ENCODE measurements at regions not wholly inside any gene's neighbourhood (a gene's known extent, or its start where the extent isn't known, plus 50 kb on each side); places are given as distances from the start of the nearest gene placed in this dataset.

DNA sequence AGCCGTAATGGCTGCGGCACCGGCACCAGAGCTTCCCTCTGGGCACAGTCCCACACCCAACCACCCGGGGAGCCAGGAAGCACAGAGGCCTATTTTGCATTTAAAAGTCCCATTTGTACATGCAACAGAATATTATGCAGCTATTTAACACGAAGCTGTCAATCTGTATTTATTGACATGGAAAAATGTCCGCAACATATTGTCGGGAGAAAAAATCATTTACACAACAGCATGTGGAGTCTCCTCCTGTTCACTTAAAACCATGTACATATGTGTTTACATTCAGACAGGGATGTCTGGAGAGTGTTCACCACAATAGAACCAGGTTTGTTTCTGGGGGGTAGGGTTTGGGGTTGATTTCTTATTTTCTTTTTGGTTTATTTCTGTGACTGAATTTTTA is 63.4 kb upstream of the GRIK3 start:
- TF ChIP-seq, protein P1, sequence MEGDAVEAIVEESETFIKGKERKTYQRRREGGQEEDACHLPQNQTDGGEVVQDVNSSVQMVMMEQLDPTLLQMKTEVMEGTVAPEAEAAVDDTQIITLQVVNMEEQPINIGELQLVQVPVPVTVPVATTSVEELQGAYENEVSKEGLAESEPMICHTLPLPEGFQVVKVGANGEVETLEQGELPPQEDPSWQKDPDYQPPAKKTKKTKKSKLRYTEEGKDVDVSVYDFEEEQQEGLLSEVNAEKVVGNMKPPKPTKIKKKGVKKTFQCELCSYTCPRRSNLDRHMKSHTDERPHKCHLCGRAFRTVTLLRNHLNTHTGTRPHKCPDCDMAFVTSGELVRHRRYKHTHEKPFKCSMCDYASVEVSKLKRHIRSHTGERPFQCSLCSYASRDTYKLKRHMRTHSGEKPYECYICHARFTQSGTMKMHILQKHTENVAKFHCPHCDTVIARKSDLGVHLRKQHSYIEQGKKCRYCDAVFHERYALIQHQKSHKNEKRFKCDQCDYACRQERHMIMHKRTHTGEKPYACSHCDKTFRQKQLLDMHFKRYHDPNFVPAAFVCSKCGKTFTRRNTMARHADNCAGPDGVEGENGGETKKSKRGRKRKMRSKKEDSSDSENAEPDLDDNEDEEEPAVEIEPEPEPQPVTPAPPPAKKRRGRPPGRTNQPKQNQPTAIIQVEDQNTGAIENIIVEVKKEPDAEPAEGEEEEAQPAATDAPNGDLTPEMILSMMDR (IDR thresholded peaks at IDR 0.05), result no peak
- H3K36me3 ChIP-seq (ENCODE audit: low read depth), result no peaks in the 10 kb centered on the region
- H3K4me1 ChIP-seq (ENCODE audit: low read depth), result no peaks in the 10 kb centered on the region
- intact Hi-C loops (cut with DNase I, micrococcal nuclease), result no loop called here
- no peaks in the 10 kb centered on the region for H3K9me3 ChIP-seq
- ATAC-seq (no peak), DNase-seq (no peak)
- H3K4me3 ChIP-seq, result no peak overlapping the region

DNA sequence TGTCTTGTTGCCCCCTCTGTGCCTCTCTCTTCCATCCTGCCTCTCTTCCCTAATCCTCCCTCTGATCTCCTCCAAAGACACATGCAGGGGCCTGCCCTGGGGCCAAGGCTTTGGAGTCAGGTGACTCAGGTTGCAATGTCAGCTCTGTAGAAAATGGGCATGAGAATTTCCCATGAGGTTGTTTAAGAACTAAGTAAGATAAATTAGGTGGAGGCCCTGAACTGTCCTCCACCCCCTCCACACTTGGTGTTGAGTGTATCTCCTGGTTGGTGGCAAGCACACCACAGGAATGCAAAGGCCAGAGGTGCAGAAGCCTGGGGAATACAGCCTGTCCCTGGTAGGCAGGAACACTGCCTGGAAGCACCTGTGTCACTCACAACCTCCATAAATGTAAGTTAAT is 63.9 kb upstream of the GRIK3 start:
- Histone ChIP-seq H3K9me3 (no peaks in the 10 kb centered on the region), H3K4me1 (ENCODE audit: low read depth) (no peaks in the 10 kb centered on the region), H3K36me3 (ENCODE audit: low read depth) (no peaks in the 10 kb centered on the region), H3K4me3 (no peak overlapping the region)
- TF ChIP-seq, protein P1 (IDR thresholded peaks at IDR 0.05), result no peak
- intact Hi-C loops (cut with DNase I, micrococcal nuclease), result no loop called here
- ATAC-seq (no peak), DNase-seq (no peak)

DNA sequence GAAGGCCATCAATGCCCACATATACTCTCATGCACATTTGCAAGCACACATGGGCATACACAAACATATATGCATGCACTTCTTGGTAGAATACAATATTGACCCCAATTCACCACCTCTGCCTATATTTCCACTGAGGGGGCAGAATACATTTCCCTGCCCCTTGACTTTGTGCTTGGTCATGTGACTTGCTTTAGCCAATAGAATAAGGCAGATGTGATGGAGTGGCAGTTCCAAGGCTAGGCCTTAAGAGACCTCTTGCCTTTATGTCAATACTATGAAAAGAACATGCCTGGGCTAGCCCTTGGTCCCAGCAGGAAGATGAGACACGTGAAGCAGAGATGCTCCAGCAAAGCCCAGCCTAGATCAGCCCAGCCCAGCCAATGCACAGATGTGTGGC is 66.0 kb upstream of the GRIK3 start:
- no peak for ATAC-seq
- DNase-seq, result no peak
- Histone ChIP-seq H3K9me3 (no peaks in the 10 kb centered on the region), H3K4me3 (no peak overlapping the region), H3K36me3 (ENCODE audit: low read depth) (no peaks in the 10 kb centered on the region), H3K4me1 (ENCODE audit: low read depth) (no peaks in the 10 kb centered on the region)
- intact Hi-C loops (cut with DNase I, micrococcal nuclease), result no loop called here
- TF ChIP-seq, protein P1 (IDR thresholded peaks at IDR 0.05), result no peak

DNA sequence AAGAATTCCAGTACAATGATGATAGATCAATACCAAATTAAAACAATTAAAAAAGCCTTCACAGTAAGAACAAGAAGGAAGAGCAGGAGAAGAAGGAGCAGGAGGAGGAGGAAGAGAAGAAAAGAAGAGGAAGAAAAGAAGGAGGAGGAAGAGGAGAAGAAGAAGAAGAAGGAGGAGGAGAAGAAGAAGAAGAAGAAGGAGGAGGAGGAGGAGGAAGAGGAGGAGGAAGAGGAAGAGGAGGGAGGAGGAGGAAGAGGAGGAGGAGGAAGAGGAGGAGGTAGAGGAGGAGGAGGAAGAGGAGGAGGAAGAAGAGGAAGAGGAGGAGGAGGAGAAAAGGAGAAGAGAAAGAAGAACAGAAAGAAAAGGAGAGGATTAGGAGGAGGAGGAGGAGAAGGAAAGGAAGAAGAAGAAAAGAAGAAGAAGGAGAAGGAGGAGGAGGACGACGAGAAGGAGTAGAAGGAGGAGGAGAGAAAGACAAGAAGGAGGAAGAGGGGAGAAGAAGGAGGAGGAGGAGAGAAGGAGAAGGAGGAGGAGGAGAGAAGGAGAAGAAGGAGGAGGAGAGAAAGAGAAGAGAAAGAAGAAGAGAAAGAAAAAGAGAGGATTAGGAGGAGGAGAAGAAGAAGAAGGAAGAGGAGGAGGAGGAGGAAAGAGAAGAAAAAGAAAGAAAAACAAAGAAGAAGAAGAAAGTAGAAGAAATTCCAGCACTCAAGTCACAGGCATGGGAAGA is 68.5 kb upstream of the GRIK3 start:
- no peak overlapping the region for H3K4me3 ChIP-seq
- H3K9me3 ChIP-seq, result no peaks in the 10 kb centered on the region
- H3K4me1 ChIP-seq (ENCODE audit: low read depth), result no peaks in the 10 kb centered on the region
- TF ChIP-seq, protein P1 (IDR thresholded peaks at IDR 0.05), result no peak
- ATAC-seq (no peak), DNase-seq (no peak)
- no peaks in the 10 kb centered on the region for H3K36me3 ChIP-seq (ENCODE audit: low read depth)
- intact Hi-C loops (cut with DNase I, micrococcal nuclease), result no loop called here

DNA sequence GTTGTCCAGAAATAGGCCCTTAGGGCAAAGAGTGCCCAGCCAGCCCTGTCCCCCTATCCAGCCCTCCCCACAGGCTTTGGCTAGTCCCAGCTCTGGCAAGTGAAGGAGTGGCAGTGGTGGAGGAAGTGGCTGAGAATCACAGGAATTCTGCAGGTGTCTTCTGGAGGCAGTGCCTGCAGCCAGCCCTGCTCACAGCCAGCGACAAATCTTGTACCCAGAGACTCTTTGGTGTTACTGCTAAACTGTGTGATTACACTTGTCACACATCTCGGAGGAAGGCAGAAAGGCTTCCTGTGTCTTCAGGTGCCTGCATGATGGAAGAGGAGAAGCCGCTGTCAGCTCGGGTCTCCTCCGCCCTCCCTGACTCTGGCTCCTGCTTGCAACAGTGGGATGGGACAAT is 71.6 kb upstream of the GRIK3 start:
- Histone ChIP-seq H3K4me3 (no peak overlapping the region), H3K9me3 (no peaks in the 10 kb centered on the region), H3K36me3 (ENCODE audit: low read depth) (no peaks in the 10 kb centered on the region), H3K4me1 (ENCODE audit: low read depth) (no peaks in the 10 kb centered on the region)
- TF ChIP-seq, protein P1 (IDR thresholded peaks at IDR 0.05), result no peak
- DNase-seq (no peak), ATAC-seq (no peak)
- intact Hi-C loops (cut with DNase I, micrococcal nuclease), result no loop called here

Data from mucosa of descending colon (tissue), 3 donors.